A673 (cell line): ENCODE measurements at regions not wholly inside any gene's neighbourhood (a gene's known extent, or its start where the extent isn't known, plus 50 kb on each side); places are given as distances from the start of the nearest gene placed in this dataset.
"Not testable (repeated sequence)": the region's sequence is repeated elsewhere in the genome, so short reads cannot be mapped to it uniquely, and the experiment has no call there.

Source experiments
- BruUV-seq: library from RNA; stranded (reverse); fragments of 400-500 nt; replicated peaks from 2 replicates; lab custom pipeline; 2021; lab: Mats Ljungman, UMichigan
- CTCF ChIA-PET: fragments of 300-600 bp; sonication (Branson Sonifier 250); formaldehyde crosslinking; loops from one replicate; lab custom pipeline; 2022; ENCODE audit warnings: antibody characterized with exemption; lab: Charles Lee
- POLR2A ChIA-PET: fragments of 300-600 bp; sonication (Branson Sonifier 250); formaldehyde crosslinking; loops from one replicate; lab custom pipeline; 2022; ENCODE audit warnings: antibody characterized with exemption; ENCODE audit not compliant: low non-redundant PET; lab: Charles Lee
- DNase-seq: peaks from one replicate; pipeline ENCODE4 v3.0.0-alpha.2; 2015; ENCODE audit warnings: low spot score
- H3K27ac ChIP-seq: fragments of 200-600 bp; sonication (generic); 2 replicates; pipeline ENCODE4 v1.5.1; 2016; ENCODE audit warnings: mixed run types, low read depth, mild to moderate bottlenecking, mixed read lengths, antibody characterized with exemption, low read length; ENCODE audit not compliant: poor library complexity, severe bottlenecking
- H3K27me3 ChIP-seq: fragments of 200-600 bp; sonication (generic); replicated peaks from 2 replicates; pipeline ENCODE4 v1.6.1; 2017; ENCODE audit warnings: mixed run types, low read depth, mild to moderate bottlenecking, mixed read lengths, antibody characterized with exemption, low read length; ENCODE audit not compliant: insufficient read depth, poor library complexity
- H3K36me3 ChIP-seq: fragments of 200-600 bp; sonication (generic); 2 replicates; pipeline ENCODE4 v1.6.1; 2016; ENCODE audit warnings: mixed run types, mild to moderate bottlenecking, mixed read lengths, antibody characterized with exemption, low read length; ENCODE audit not compliant: insufficient read depth, poor library complexity, severe bottlenecking
- H3K4me1 ChIP-seq: fragments of 200-600 bp; sonication (generic); 2 replicates; pipeline ENCODE4 v1.6.1; 2017; ENCODE audit warnings: mixed run types, mild to moderate bottlenecking, mixed read lengths, antibody characterized with exemption, low read length; ENCODE audit not compliant: insufficient read depth, poor library complexity, severe bottlenecking
- H3K4me3 ChIP-seq: fragments of 200-600 bp; sonication (generic); 2 replicates; pipeline ENCODE4 v1.5.1; 2016; ENCODE audit warnings: low read depth, mixed run types, mild to moderate bottlenecking, mixed read lengths, low read length; ENCODE audit not compliant: poor library complexity, severe bottlenecking
- H3K9me3 ChIP-seq: fragments of 200-600 bp; sonication (generic); 2 replicates; pipeline ENCODE4 v1.6.1; 2016; ENCODE audit warnings: mixed run types, low read depth, mild to moderate bottlenecking, mixed read lengths, antibody characterized with exemption, low read length; ENCODE audit not compliant: poor library complexity, severe bottlenecking
- intact Hi-C: fragments of 100-400 bp; cut with micrococcal nuclease; formaldehyde crosslinking; loops from one replicate; pipeline ENCODE4 v1.10.0; 2022; ENCODE audit not compliant: unreplicated experiment

GRCh38 chr16:33769180-33769846, 309.9 kb downstream of the TP53TG3F start:
- H3K27me3 ChIP-seq, POLR2A ChIA-PET, DNase-seq, H3K4me1 ChIP-seq, CTCF ChIA-PET, intact Hi-C loops, H3K4me3 ChIP-seq, H3K27ac ChIP-seq, H3K9me3 ChIP-seq, BruUV-seq, H3K36me3 ChIP-seq: not testable (repeated sequence)

DNA sequence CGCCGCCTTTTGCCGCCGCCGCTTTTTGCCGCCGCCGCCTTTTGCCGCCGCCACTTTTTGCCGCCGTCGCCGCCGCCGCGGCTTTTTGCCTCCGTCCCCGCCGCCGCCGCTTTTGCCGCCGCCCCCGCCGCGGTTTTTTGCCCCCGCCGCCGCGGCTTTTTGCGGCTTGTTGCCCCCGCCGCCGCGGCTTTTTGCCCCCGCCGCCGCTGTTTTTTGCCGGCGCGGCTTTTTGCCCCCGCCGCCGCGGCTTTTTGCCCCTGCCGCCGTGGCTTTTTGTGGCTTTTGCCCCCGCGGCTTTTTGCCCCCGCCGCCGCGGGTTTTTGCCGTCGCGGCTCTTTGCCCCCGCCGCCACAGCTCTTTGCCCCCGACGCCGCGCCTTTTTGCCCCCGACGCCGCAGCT, 311.1 kb downstream of the TP53TG3F start:
- CTCF ChIA-PET, BruUV-seq, H3K9me3 ChIP-seq, DNase-seq, H3K36me3 ChIP-seq, H3K4me3 ChIP-seq, H3K27ac ChIP-seq, intact Hi-C loops, H3K4me1 ChIP-seq, H3K27me3 ChIP-seq, POLR2A ChIA-PET: not testable (repeated sequence)

GRCh38 chr16:33771211-33771610, 311.8 kb downstream of the TP53TG3F start:
- H3K4me3 ChIP-seq, POLR2A ChIA-PET, H3K27me3 ChIP-seq, intact Hi-C loops, BruUV-seq, H3K9me3 ChIP-seq, H3K4me1 ChIP-seq, CTCF ChIA-PET, H3K27ac ChIP-seq, DNase-seq, H3K36me3 ChIP-seq: not testable (repeated sequence)

DNA sequence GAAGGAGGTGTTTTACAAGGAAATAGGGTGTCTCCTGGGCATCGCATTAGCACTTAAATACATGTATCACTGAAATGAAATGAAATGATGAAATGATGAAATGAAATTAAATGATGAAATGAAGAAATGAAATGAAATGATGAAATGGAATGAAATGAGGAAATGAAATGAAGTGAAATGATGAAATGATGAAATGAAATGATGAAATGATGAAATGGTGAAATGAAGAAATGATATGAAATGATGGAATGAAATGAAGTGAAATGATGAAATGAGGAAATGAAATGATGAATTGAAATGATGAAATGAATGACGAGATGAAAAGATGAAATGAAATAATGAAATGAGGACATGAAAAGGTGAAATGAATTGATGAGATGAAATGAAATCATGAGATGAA, 314.6 kb downstream of the TP53TG3F start:
- H3K27ac ChIP-seq, H3K9me3 ChIP-seq, H3K36me3 ChIP-seq, POLR2A ChIA-PET, H3K4me1 ChIP-seq, CTCF ChIA-PET, H3K4me3 ChIP-seq, intact Hi-C loops, BruUV-seq, DNase-seq, H3K27me3 ChIP-seq: not testable (repeated sequence)

DNA sequence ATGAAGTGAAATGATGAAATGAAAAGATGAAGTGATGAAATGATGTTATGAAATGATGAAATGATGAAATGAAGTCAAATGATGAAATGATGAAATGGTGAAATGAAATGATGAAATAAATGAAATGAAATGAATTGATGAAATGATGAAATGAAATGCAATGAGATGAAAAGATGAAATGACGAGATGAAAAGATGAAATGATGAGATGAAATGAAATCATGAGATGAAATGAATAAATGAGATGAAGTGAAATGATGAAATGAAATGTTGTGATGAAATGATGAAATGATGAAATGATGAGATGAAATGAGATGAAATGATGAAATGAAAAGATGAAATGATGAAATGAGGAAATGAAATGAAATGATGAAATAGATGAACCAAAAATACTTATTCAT, 315.3 kb downstream of the TP53TG3F start:
- CTCF ChIA-PET, H3K27me3 ChIP-seq, H3K9me3 ChIP-seq, POLR2A ChIA-PET, H3K4me3 ChIP-seq, BruUV-seq, H3K36me3 ChIP-seq, intact Hi-C loops, H3K27ac ChIP-seq, H3K4me1 ChIP-seq, DNase-seq: not testable (repeated sequence)

DNA sequence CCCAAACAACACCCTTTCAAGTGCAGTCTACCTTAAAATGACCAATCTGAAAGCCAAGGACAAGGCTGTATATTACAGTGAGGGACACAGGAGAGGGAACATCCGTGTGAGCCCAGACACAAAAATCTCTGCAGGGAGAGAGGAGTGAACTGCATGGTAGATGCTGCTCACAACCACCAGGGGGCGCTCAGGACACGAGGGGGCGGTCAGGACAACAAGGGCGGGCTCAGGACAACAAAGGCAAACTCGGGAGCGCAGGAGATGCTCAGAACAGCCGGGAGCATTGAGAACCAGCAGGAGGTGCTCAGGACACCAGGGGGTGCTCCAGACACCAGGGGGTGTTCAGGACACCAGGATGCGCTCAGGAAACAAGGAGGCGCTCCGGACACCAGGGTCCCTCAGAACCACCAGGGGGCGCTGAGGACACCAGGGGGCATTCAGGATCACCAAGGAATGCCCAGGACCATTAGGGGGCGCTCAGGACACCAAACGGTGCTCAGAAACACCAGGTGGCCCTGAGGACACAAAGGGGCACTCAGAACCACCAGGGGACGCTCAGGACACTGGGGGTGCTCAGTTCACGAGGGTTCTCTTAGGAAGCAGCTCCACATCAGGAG, 357.0 kb downstream of the TP53TG3F start:
- POLR2A ChIA-PET, BruUV-seq, CTCF ChIA-PET: not testable (repeated sequence)

GRCh38 chr16:33824736-33825135, 365.3 kb downstream of the TP53TG3F start:
- H3K4me1 ChIP-seq, POLR2A ChIA-PET, intact Hi-C loops, H3K9me3 ChIP-seq, H3K36me3 ChIP-seq, DNase-seq, BruUV-seq, H3K4me3 ChIP-seq, CTCF ChIA-PET, H3K27ac ChIP-seq, H3K27me3 ChIP-seq: not testable (repeated sequence)

More for the DNA sequence above, 357.0 kb downstream of the TP53TG3F start:
- H3K36me3 ChIP-seq, H3K4me1 ChIP-seq, DNase-seq, H3K27me3 ChIP-seq, intact Hi-C loops, H3K9me3 ChIP-seq, H3K27ac ChIP-seq, H3K4me3 ChIP-seq: not testable (repeated sequence)
